Trophoblast cell (in vitro differentiated cells and primary cell): ENCODE measurements at regions not wholly inside any gene's neighbourhood (a gene's known extent, or its start where the extent isn't known, plus 50 kb on each side); places are given as distances from the start of the nearest gene placed in this dataset.
A peak's percentile ranks its signal among the peaks of the same experiment; 100 is the strongest.
"Not testable (repeated sequence)": the region's sequence is repeated elsewhere in the genome, so short reads cannot be mapped to it uniquely, and the experiment has no call there.

Experiments used
- DNase-seq, 2 donors: peaks; one replicate each; pipeline ENCODE4 v3.0.0-alpha.2; 2016
- H2AFZ ChIP-seq: 2 replicates; pipeline ENCODE4 v1.6.1; 2013; ENCODE audit warnings: low read length, moderate library complexity, mild to moderate bottlenecking; ENCODE audit not compliant: insufficient read depth, poor library complexity
- H2AK5ac ChIP-seq: 2 replicates; pipeline ENCODE4 v1.6.1; 2013; ENCODE audit warnings: mild to moderate bottlenecking, low read length
- H2BK120ac ChIP-seq: 2 replicates; pipeline ENCODE4 v1.6.1; 2013; ENCODE audit warnings: low read length, mild to moderate bottlenecking, moderate library complexity; ENCODE audit not compliant: insufficient read depth, poor library complexity
- H2BK12ac ChIP-seq: 2 replicates; pipeline ENCODE4 v1.6.1; 2013; ENCODE audit warnings: mild to moderate bottlenecking, low read length, moderate library complexity
- H2BK5ac ChIP-seq: 2 replicates; pipeline ENCODE4 v1.6.1; 2013; ENCODE audit warnings: low read length, low read depth, moderate library complexity, mild to moderate bottlenecking; ENCODE audit not compliant: poor library complexity
- H3K14ac ChIP-seq: 2 replicates; pipeline ENCODE4 v1.6.1; 2013; ENCODE audit warnings: mild to moderate bottlenecking, low read length
- H3K18ac ChIP-seq: 2 replicates; pipeline ENCODE4 v1.6.1; 2013; ENCODE audit warnings: mild to moderate bottlenecking, low read length
- H3K23ac ChIP-seq: 2 replicates; pipeline ENCODE4 v1.6.1; 2013; ENCODE audit warnings: low read length
- H3K27ac ChIP-seq: 2 replicates; pipeline ENCODE4 v1.5.1; 2013; ENCODE audit warnings: low read depth, mild to moderate bottlenecking, inconsistent platforms, low read length, moderate library complexity
- H3K27me3 ChIP-seq: 2 replicates; pipeline ENCODE4 v1.6.1; 2013; ENCODE audit warnings: inconsistent platforms, mild to moderate bottlenecking, low read length, moderate library complexity; ENCODE audit not compliant: insufficient read depth
- H3K36me3 ChIP-seq, 2 experiments: 1 replicate in 1 of 2; 2 replicates in 1 of 2; pipeline ENCODE4 v1.6.1; 2013; ENCODE audit warnings: low read length in 2 of 2, mild to moderate bottlenecking in 2 of 2, moderate library complexity in 1 of 2; ENCODE audit not compliant: insufficient read depth in 2 of 2, control insufficient read depth in 1 of 2
- H3K4ac ChIP-seq: 2 replicates; pipeline ENCODE4 v1.6.1; 2013; ENCODE audit warnings: low read depth, mild to moderate bottlenecking, low read length, moderate library complexity
- H3K4me1 ChIP-seq, 2 experiments: 1 replicate in 1 of 2; 2 replicates in 1 of 2; pipeline ENCODE4 v1.6.1; 2013; ENCODE audit warnings: low read length in 2 of 2, mild to moderate bottlenecking in 2 of 2, moderate library complexity in 1 of 2; ENCODE audit not compliant: insufficient read depth in 2 of 2, control insufficient read depth in 1 of 2
- H3K4me2 ChIP-seq: 2 replicates; pipeline ENCODE4 v1.6.1; 2013; ENCODE audit warnings: inconsistent platforms, mild to moderate bottlenecking, low read length, moderate library complexity
- H3K4me3 ChIP-seq: 2 replicates; pipeline ENCODE4 v1.5.1; 2013; ENCODE audit warnings: mild to moderate bottlenecking, low read depth, low read length, inconsistent platforms
- H3K79me1 ChIP-seq: one replicate; pipeline ENCODE4 v1.6.1; 2013; ENCODE audit warnings: low read length
- H3K79me2 ChIP-seq: 2 replicates; pipeline ENCODE4 v1.6.1; 2013; ENCODE audit warnings: low read length, mild to moderate bottlenecking; ENCODE audit not compliant: control insufficient read depth, insufficient read depth, poor library complexity
- H3K9ac ChIP-seq: 2 replicates; pipeline ENCODE4 v1.6.1; 2013; ENCODE audit warnings: mild to moderate bottlenecking, low read length
- H3K9me3 ChIP-seq: 2 replicates; pipeline ENCODE4 v1.6.1; 2013; ENCODE audit warnings: low read depth, mild to moderate bottlenecking, control low read depth, inconsistent platforms, low read length; ENCODE audit not compliant: insufficient read depth
- H4K12ac ChIP-seq: 2 replicates; pipeline ENCODE4 v1.6.1; 2013; ENCODE audit warnings: low read depth, mild to moderate bottlenecking, low read length, moderate library complexity
- H4K8ac ChIP-seq: 2 replicates; pipeline ENCODE4 v1.6.1; 2013; ENCODE audit warnings: low read depth, mild to moderate bottlenecking, low read length, moderate library complexity
- H4K91ac ChIP-seq: one replicate; pipeline ENCODE4 v1.6.1; 2013; ENCODE audit warnings: low read depth, mild to moderate bottlenecking, low read length, moderate library complexity
- WGBS: extraction: QIAGEN DNeasy Blood & Tissue Kit; methylation state at CpG from one replicate; pipeline ENCODE4 v1.1.7; 2013; ENCODE audit warnings: missing lambda C conversion rate; ENCODE audit not compliant: insufficient read length, insufficient coverage; ENCODE audit errors: extremely low coverage; 5-methylcytosine and 5-hydroxymethylcytosine counted together

- no CpG with 5 or more reads among the region's 6 CpGs for WGBS
- H2AK5ac ChIP-seq, H2BK120ac ChIP-seq, H4K12ac ChIP-seq, H3K4me3 ChIP-seq, DNase-seq, H3K9ac ChIP-seq, H3K18ac ChIP-seq, H3K9me3 ChIP-seq, H3K27me3 ChIP-seq, H2BK5ac ChIP-seq, H3K79me2 ChIP-seq, H3K27ac ChIP-seq, H4K91ac ChIP-seq, H4K8ac ChIP-seq, H3K23ac ChIP-seq, H3K14ac ChIP-seq, H2BK12ac ChIP-seq, H3K4ac ChIP-seq, H3K4me2 ChIP-seq, H2AFZ ChIP-seq, H3K36me3 ChIP-seq: not testable (repeated sequence)
- Histone ChIP-seq H3K79me1 (peaks cover 12% of the 10 kb centered on the region), H3K4me1 (peaks cover 15 to 21% of the 10 kb centered on the region in 2 experiments)
These were observed 68.1 kb upstream of the LIPC start for GRCh38 chr15:58363673-58364072.

GRCh38 chr15:58365098-58365497 is 66.7 kb upstream of the LIPC start:
- not testable (repeated sequence) for H3K23ac ChIP-seq, H2BK5ac ChIP-seq, H3K4me2 ChIP-seq, H3K27me3 ChIP-seq, H3K36me3 ChIP-seq, H4K8ac ChIP-seq, H3K4ac ChIP-seq, H3K79me1 ChIP-seq, H2BK120ac ChIP-seq, H4K91ac ChIP-seq, H3K14ac ChIP-seq, H3K9me3 ChIP-seq, H3K4me3 ChIP-seq, H2AFZ ChIP-seq, H3K79me2 ChIP-seq, H3K27ac ChIP-seq, DNase-seq, H3K18ac ChIP-seq, H2AK5ac ChIP-seq, H4K12ac ChIP-seq, H2BK12ac ChIP-seq, H3K9ac ChIP-seq
- WGBS: no CpG with 5 or more reads among the region's 1 CpG
- peaks cover 8 to 15% of the 10 kb centered on the region in 2 experiments for H3K4me1 ChIP-seq

- Histone ChIP-seq H3K9me3 (no peaks in the 10 kb centered on the region), H2BK12ac (peak overlapping the region; percentile 1), H3K18ac (no peak overlapping the region), H2AK5ac (no peak overlapping the region), H4K12ac (no peak overlapping the region), H2AFZ (no peak overlapping the region), H4K91ac (no peak overlapping the region), H3K36me3 (no peaks in the 10 kb centered on the region), H3K27me3 (no peaks in the 10 kb centered on the region), H3K4me1 (peaks cover 2% of the 10 kb centered on the region in 2 experiments), H2BK5ac (no peak overlapping the region), H3K4ac (no peak overlapping the region), H3K14ac (no peak overlapping the region), H3K9ac (no peak overlapping the region), H3K4me3 (no peak overlapping the region), H3K79me2 (no peaks in the 10 kb centered on the region), H2BK120ac (no peak overlapping the region), H4K8ac (no peak overlapping the region), H3K4me2 (no peak overlapping the region), H3K23ac (no peak overlapping the region), H3K27ac (no peak overlapping the region), H3K79me1 (no peaks in the 10 kb centered on the region)
- WGBS: no CpG with 5 or more reads among the region's 5 CpGs
- no peak for DNase-seq
These were observed 62.5 kb upstream of the LIPC start for GRCh38 chr15:58369261-58369701.

DNA sequence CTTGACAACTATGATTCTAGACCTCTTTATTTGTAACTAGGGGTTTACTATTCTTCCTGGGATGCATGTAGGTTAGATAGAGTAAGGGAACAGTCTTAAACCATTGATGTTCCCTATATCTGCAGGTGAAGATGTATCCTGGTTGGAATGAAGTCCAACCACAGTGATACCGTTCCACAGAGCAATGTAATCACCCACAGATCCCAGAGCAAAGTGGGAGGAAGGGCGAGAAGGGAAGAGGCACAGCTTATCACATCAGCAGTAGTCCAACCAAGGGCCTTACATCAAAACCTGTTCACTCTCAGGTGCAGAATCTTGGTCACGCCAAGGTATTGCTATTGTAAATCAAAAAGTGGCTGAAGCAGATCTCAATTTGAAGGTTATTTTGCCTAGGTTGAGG is 61.8 kb upstream of the LIPC start:
- Histone ChIP-seq H2AFZ (no peak overlapping the region), H3K4me2 (no peak overlapping the region), H2BK12ac (no peak overlapping the region), H3K23ac (no peak overlapping the region), H4K8ac (no peak overlapping the region), H3K9me3 (no peaks in the 10 kb centered on the region), H2AK5ac (no peak overlapping the region), H2BK120ac (no peak overlapping the region), H3K27ac (no peak overlapping the region), H3K4ac (no peak overlapping the region), H3K27me3 (no peaks in the 10 kb centered on the region), H3K14ac (no peak overlapping the region), H3K79me1 (no peaks in the 10 kb centered on the region), H3K36me3 (no peaks in the 10 kb centered on the region), H4K12ac (no peak overlapping the region), H4K91ac (no peak overlapping the region), H3K4me1 (peaks cover 2% of the 10 kb centered on the region in 2 experiments), H3K9ac (no peak overlapping the region), H3K4me3 (no peak overlapping the region), H3K18ac (no peak overlapping the region), H3K79me2 (no peaks in the 10 kb centered on the region), H2BK5ac (no peak overlapping the region)
- DNase-seq: peak; percentile 68 to 82
- no CpG with 5 or more reads among the region's 3 CpGs for WGBS
